HG03039 (cell line): ENCODE measurements at regions not wholly inside any gene's neighbourhood (a gene's known extent, or its start where the extent isn't known, plus 50 kb on each side); places are given as distances from the start of the nearest gene placed in this dataset.

Source experiments
- ATAC-seq: cut with Tn5 transposase; IDR thresholded peaks from one replicate; pipeline ENCODE4 v1.9.1; 2021; ENCODE audit warnings: mild to moderate bottlenecking, moderate library complexity; ENCODE audit not compliant: unreplicated experiment

- ATAC-seq, result no peak
Observed at GRCh38 chr9:108681851-108682590, 173.8 kb downstream of the ACTL7B start.

GRCh38 chr9:108680946-108681345, 174.8 kb downstream of the ACTL7B start:
- ATAC-seq, result no peak

DNA sequence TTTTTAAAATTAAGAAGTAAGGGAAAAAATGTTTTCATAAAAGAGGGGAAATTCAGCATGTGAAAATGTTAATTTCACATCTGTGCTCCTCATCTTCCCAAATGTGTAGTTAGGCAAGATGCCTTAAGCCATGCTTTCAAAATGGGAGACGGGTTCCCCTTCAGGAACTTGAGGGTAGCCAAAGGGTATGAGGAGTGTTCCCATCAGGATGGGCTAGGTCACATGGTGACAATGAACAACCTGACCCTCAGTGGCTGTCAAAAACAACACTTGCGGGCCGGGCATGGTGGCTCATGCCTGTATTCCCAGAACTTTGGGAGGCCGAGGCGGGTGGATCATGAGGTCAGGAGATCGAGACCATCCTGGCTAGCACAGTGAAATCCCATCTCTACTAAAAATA, 178.0 kb downstream of the ACTL7B start:
- no peak for ATAC-seq

DNA sequence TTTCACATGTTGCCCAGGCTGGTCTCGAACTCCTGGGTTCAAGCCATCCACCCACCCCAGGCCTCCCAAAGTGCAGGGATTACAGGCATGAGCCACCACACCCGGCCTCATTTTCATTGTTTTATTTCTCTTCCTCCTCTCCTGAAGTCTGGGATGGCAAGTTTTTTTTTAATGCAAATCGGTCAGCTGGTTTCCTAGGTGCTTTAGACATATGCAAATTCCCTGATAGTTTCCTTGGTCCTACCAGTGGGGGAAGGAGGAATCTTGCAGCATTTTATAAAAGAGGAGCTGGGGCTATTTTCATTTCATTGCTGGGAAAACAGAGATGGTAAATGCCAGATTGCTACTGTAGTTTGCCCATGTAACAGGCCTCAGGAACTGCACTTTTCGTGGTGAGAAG, 179.4 kb downstream of the ACTL7B start:
- no peak for ATAC-seq

- ATAC-seq, result no peak
Observed at GRCh38 chr9:108675708-108676107, 180.1 kb downstream of the ACTL7B start.

- ATAC-seq, result no peak
Observed at GRCh38 chr9:108674766-108675530, 180.8 kb downstream of the ACTL7B start.

GRCh38 chr9:108673386-108673785, 182.4 kb downstream of the ACTL7B start:
- ATAC-seq, result no peak

DNA sequence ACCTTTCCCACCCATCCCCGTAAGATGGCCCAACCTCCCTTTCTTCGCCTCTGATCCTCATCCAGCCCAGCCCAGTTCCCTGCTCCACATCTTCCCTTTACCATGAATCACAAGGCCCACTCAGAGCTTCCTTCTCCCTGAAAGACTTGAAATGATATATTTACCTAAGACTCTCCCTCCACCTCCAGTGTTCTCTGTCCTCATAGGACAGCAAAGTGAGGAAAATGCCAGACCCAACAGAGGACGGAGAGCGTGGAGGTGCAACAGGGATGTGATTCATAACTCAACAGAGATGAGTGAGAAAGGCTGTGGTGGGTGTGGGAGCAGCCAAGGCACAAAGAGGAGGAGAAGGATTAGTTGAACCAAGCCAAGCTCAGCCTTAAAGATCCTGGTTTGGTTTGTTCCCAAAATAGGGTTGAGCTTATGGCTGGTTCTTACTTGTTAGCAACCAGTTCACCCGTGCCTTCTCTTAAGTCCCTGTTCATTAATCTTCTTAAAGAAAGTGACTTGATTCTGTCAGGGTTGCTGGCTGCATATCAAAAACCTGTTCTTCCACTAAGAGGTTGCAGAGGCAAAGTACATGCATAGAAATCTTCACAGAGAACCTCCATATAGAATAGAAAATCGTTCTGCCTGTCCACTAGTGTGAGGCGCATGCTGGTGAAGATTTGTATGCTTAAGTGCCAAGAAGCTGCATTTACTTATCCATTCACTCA, 183.2 kb downstream of the ACTL7B start:
- no peak for ATAC-seq

DNA sequence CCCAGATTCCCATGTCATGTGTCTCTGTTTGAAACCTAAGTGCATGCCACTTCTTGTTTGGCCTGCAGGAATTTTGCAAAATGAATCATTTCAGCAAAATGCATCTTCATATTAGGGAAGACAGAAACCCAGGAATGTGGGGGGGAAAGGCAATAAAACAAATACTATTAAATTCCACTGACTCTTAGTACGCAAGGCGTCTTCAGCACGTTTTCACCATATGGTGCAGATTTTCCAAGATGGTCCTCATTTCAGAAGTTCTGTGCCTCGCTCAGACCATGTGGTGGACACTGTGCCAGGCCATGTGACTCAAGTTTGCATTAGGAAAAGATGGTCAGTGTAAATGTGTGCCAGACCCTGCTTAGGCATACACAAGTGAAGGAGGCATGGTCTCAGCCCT, 184.0 kb downstream of the ACTL7B start:
- ATAC-seq, result no peak

DNA sequence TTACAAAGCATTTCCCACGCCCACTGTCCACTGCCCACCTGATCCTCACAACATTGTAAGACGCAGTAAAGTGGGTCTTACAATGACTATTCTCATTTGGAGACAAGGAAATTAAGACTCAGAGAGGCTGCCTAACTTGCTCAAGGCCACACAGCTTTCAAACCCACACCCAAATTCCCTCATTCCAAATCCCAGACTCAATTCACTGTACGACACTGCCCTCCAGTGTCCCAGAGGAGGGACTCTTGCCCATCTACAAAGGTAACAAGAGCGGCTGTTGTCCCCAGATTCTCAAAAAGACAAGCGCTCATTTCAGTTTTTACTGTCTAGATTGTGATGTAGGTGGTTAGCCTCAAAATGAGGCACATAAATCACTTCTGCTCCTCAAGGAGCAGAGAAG, 184.6 kb downstream of the ACTL7B start:
- ATAC-seq, result no peak

DNA sequence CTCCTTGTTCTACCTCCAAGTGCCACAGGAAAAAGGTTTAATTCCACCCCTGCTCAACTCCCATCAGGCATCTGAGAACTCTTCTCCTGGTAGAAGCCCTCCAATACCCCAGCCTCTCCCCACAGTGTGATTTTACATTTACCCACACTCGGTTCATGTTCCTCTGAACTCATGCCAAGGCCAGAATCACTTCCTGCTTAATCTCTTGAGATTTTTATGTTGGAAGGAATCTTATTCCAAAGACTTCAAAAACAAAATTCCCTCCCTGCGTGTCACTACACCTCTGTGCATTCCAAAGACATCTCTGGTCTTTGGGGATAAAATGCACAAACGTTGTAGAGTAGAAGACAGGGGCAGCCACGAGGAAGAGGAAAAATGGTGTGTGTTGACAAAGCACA, 186.8 kb downstream of the ACTL7B start:
- ATAC-seq, result no peak

- ATAC-seq, result no peak
Observed at GRCh38 chr9:108668191-108668937, 187.4 kb downstream of the ACTL7B start.

DNA sequence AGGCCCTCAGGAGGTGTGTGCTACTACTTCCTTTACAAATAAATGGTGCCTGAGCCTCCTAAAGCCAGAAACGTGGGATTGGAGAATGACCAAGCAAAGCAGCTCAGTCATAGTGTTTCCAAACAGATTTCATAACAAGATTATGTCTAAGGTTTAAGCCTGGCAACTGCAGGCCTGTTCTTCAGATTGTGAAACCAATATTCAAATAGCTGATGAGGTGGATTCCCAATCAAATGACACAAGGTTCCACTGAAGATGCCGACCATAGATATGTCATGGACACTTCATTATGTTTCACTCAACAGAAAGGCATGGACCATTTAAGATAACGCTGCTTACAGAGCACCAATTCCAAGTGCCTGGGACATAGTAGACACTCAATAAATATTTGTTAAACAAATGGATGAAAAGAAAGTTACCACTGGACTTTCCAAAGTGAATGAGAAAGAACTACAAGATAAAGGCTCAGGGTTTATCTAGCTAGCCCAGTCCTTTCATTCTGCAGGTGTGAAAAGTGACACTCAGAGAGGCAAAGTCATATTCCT, 189.5 kb downstream of the ACTL7B start:
- no peak for ATAC-seq

GRCh38 chr9:108665521-108666239, 190.1 kb downstream of the ACTL7B start:
- ATAC-seq, result no peak

- no peak for ATAC-seq
Observed at GRCh38 chr9:108664309-108665255, 191.2 kb downstream of the ACTL7B start.

DNA sequence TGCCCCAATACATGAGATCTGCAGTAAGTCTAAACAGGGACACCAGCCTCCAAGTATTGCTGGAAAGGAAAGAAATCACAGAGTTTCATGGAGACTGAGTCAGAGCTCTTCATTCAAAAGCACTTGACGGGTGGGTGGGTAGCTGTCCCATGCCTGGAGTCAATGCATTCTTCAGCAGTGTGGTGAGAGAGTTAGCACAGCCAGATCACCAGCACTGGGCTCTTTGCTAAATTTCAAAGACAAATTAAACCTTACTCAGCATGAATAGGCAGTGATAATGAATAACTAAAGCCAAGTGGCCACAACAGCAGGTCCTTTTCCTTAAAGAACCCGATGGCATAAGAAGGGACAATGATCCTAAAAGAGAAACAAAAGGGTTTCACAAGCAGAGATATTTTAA, 192.4 kb downstream of the ACTL7B start:
- ATAC-seq, result no peak

DNA sequence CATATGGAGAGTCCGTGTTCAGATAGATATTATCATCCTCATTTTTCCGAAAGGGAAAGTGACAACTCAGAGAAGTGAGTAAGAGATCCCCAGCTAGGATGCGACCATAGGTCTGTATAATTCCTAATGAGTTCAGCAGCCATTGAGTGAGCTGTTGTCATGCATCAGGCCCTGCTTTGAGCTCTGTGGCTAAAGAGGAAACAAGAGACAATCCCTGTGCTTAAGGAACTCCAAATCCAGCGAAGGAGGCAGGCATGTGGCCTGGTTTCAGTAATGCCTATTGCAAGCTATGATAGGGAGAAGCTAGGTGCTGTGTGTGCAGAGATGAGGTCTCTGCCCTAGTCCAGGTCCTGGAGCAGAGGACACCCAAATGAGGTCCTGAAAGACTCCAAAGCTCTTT, 192.8 kb downstream of the ACTL7B start:
- no peak for ATAC-seq

DNA sequence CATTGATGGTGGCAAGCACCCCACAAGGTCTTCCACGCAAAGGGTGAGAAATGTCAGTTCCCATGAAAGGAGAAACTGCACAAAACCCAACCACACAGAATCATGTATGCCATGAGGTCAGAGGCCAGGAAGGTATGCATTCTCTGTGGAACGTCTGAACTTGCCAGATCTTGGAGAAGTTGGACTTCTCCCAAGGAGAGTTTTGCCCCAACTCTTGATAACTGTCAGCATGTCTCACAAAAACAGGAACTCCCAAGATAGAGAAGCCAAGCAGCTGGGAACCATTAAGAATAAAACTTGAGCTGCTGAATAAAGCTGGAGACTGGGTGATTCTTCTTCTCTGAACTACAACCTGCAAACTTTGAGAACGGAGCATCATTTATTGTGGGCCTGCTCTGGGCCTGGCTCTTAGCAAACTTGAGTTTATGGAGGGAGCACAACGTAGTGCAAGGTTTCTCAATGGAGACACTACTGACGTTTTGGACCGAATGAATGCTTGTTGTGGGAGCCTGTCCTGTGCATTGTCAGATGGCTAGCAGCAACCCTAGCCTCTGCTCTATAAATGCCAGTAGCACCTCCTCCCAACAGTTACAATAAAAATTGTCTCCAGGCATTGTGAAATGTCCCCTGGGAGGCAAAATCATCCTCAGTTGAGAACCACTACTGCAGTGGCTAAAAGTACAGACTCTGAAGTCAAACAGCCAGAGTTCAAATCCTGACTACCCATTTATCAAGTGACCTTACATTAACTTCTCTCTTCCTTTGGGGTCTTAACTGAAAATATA, 193.5 kb downstream of the ACTL7B start:
- ATAC-seq, result no peak
